VCaP (cell line): ENCODE measurements at regions not wholly inside any gene's neighbourhood (a gene's known extent, or its start where the extent isn't known, plus 50 kb on each side); places are given as distances from the start of the nearest gene placed in this dataset.

Experiments used
- H3K27ac ChIP-seq: fragments of 450-650 bp; 2 replicates; pipeline ENCODE4 v1.5.1; 2017
- CTCF ChIP-seq: fragments of 450-650 bp; conservative IDR thresholded peaks from 2 replicates; pipeline ENCODE4 v1.5.1; 2017; ENCODE audit warnings: mild to moderate bottlenecking, moderate library complexity

GRCh38 chr16:73823205-73823849 lies 473.3 kb upstream of the PSMD7 start:
- no peak for TF ChIP-seq CTCF
- H3K27ac ChIP-seq, result no peak overlapping the region

GRCh38 chr16:73817526-73818324 lies 478.9 kb upstream of the PSMD7 start:
- H3K27ac ChIP-seq, result no peak overlapping the region
- TF ChIP-seq CTCF, result no peak

- no peak for TF ChIP-seq CTCF
- no peak overlapping the region for H3K27ac ChIP-seq
Measured at GRCh38 chr16:73813527-73813926, 483.1 kb upstream of the PSMD7 start.

GRCh38 chr16:73804456-73804855 lies 492.2 kb upstream of the PSMD7 start:
- no peak overlapping the region for H3K27ac ChIP-seq
- no peak for TF ChIP-seq CTCF

- TF ChIP-seq CTCF, result no peak
- H3K27ac ChIP-seq, result no peak overlapping the region
Measured at GRCh38 chr16:73798471-73798870, 498.1 kb upstream of the PSMD7 start.

- TF ChIP-seq CTCF, result no peak
- H3K27ac ChIP-seq, result no peak overlapping the region
Measured at GRCh38 chr16:73797115-73797514, 499.5 kb upstream of the PSMD7 start.

- no peak for TF ChIP-seq CTCF
- no peak overlapping the region for H3K27ac ChIP-seq
Measured at GRCh38 chr16:73796241-73796640, 500.4 kb upstream of the PSMD7 start.
